ENCODE measurements at regions not wholly inside any gene's neighbourhood (a gene's known extent, or its start where the extent isn't known, plus 50 kb on each side); places are given as distances from the start of the nearest gene placed in this dataset.

- TF ChIP-seq, protein P1, sequence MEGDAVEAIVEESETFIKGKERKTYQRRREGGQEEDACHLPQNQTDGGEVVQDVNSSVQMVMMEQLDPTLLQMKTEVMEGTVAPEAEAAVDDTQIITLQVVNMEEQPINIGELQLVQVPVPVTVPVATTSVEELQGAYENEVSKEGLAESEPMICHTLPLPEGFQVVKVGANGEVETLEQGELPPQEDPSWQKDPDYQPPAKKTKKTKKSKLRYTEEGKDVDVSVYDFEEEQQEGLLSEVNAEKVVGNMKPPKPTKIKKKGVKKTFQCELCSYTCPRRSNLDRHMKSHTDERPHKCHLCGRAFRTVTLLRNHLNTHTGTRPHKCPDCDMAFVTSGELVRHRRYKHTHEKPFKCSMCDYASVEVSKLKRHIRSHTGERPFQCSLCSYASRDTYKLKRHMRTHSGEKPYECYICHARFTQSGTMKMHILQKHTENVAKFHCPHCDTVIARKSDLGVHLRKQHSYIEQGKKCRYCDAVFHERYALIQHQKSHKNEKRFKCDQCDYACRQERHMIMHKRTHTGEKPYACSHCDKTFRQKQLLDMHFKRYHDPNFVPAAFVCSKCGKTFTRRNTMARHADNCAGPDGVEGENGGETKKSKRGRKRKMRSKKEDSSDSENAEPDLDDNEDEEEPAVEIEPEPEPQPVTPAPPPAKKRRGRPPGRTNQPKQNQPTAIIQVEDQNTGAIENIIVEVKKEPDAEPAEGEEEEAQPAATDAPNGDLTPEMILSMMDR (IDR thresholded peaks at IDR 0.05): no peak
- no peak for TF ChIP-seq POLR2A (IDR thresholded peaks at IDR 0.05)
Observed at GRCh38 chr9:6072453-6072852, 57.0 kb upstream of the RANBP6 start.
